Endothelial cell of umbilical vein (primary cell): ENCODE measurements at regions not wholly inside any gene's neighbourhood (a gene's known extent, or its start where the extent isn't known, plus 50 kb on each side); places are given as distances from the start of the nearest gene placed in this dataset.

ENCODE experiments used
- BruUV-seq: library from RNA; stranded (reverse); fragments of 400-500 nt; replicated peaks from 2 replicates; lab custom pipeline; 2021; lab: Mats Ljungman, UMichigan
- CTCF ChIA-PET: fragments of 300-600, 350-600 bp; sonication (Branson Sonifier 250); formaldehyde crosslinking; loops from one replicate; lab custom pipeline; 2021; ENCODE audit warnings: antibody characterized with exemption, inconsistent platforms; lab: Charles Lee
- POLR2A ChIA-PET: fragments of 300-600, 350-600 bp; sonication (Branson Sonifier 250); formaldehyde crosslinking; loops from one replicate; lab custom pipeline; 2021; ENCODE audit warnings: antibody characterized with exemption, inconsistent platforms; lab: Charles Lee
- DNase-seq: peaks from one replicate; pipeline ENCODE4 v3.0.0-alpha.2; 2011; ENCODE audit warnings: low read depth, low spot score
- FAIRE-seq: peaks from 2 replicates; lab custom pipeline; 2011; peaks lifted over from hg19 to GRCh38; lab: Jason Lieb, UNC
- H2AFZ ChIP-seq: 2 replicates; pipeline ENCODE4 v1.6.0; 2012; ENCODE audit warnings: low read depth, low read length, control low read depth, inconsistent platforms
- H3K27ac ChIP-seq: 2 replicates; pipeline ENCODE4 v1.5.1; 2011; ENCODE audit warnings: low read depth, mild to moderate bottlenecking, control low read depth, low read length, moderate library complexity; ENCODE audit not compliant: insufficient read depth
- H3K27me3 ChIP-seq, 2 experiments: 2 replicates each; pipeline versions ENCODE4 v1.6.0 to v1.6.1; 2011; ENCODE audit warnings: low read length in 2 of 2, mixed read lengths in 1 of 2; ENCODE audit not compliant: control insufficient read depth in 2 of 2, insufficient read depth in 2 of 2
- H3K36me3 ChIP-seq, 2 experiments: 2 replicates in 1 of 2; 3 replicates in 1 of 2; pipeline ENCODE4 v1.5.1; 2011; ENCODE audit warnings: low read length in 2 of 2, mild to moderate bottlenecking in 1 of 2, moderate library complexity in 1 of 2; ENCODE audit not compliant: control insufficient read depth in 2 of 2, insufficient read depth in 2 of 2; ENCODE audit errors: extremely low read depth in 1 of 2
- H3K4me1 ChIP-seq: 3 replicates; pipeline ENCODE4 v1.5.1; 2011; ENCODE audit warnings: mild to moderate bottlenecking, low read length; ENCODE audit not compliant: control insufficient read depth, insufficient read depth; ENCODE audit errors: extremely low read depth
- H3K4me2 ChIP-seq: 2 replicates; pipeline ENCODE4 v1.6.1; 2011; ENCODE audit warnings: low read length, control low read depth, mixed read lengths; ENCODE audit not compliant: insufficient read depth
- H3K4me3 ChIP-seq, 3 experiments: fragments of 200-600 bp in 1 of 3; sonication (generic), shearing (Covaris generic) in 1 of 3; replicated peaks in 1 of 3; 2 replicates each; pipeline ENCODE4 v1.5.1; 2011 to 2016; ENCODE audit warnings: control low read depth in 3 of 3, low read length in 3 of 3, mild to moderate bottlenecking in 2 of 3, inconsistent platforms in 1 of 3, low read depth in 1 of 3, moderate library complexity in 1 of 3; ENCODE audit not compliant: insufficient read depth in 1 of 3
- H3K79me2 ChIP-seq: 2 replicates; pipeline ENCODE4 v1.6.0; 2012; ENCODE audit warnings: low read length, inconsistent platforms; ENCODE audit not compliant: control insufficient read depth, insufficient read depth
- H3K9ac ChIP-seq: replicated peaks from 2 replicates; pipeline ENCODE3; 2011; ENCODE audit warnings: low read length, control low read depth; ENCODE audit not compliant: insufficient read depth; ENCODE audit errors: extremely low read depth
- H3K9me1 ChIP-seq: replicated peaks from 3 replicates; pipeline ENCODE4 v1.6.0; 2011; ENCODE audit warnings: mild to moderate bottlenecking, low read length; ENCODE audit not compliant: control insufficient read depth, insufficient read depth; ENCODE audit errors: extremely low read depth
- H3K9me3 ChIP-seq: replicated peaks from 2 replicates; pipeline ENCODE4 v1.5.1; 2012; ENCODE audit warnings: low read length, inconsistent platforms; ENCODE audit not compliant: control insufficient read depth, insufficient read depth
- H4K20me1 ChIP-seq: replicated peaks from 2 replicates; pipeline ENCODE3; 2011; ENCODE audit warnings: mild to moderate bottlenecking, low read length; ENCODE audit not compliant: control insufficient read depth, insufficient read depth; ENCODE audit errors: extremely low read depth
- CTCF ChIP-seq, 2 donors: IDR thresholded peaks; 1 replicate in 1 of 2; 2 replicates in 1 of 2; pipeline ENCODE4 v1.5.1; 2011; ENCODE audit warnings: low read length in 2 of 2, mild to moderate bottlenecking in 2 of 2, moderate library complexity in 2 of 2, control low read depth in 1 of 2, inconsistent platforms in 1 of 2, low read depth in 1 of 2; ENCODE audit not compliant: insufficient read depth in 1 of 2; ENCODE audit errors: extremely low read depth in 1 of 2
- EZH2 ChIP-seq: IDR thresholded peaks from 2 replicates; pipeline ENCODE4 v1.6.1; 2012; ENCODE audit warnings: borderline replicate concordance, low read depth, mild to moderate bottlenecking, moderate library complexity, low read length, inconsistent platforms; ENCODE audit not compliant: severe bottlenecking
- FOS ChIP-seq: IDR thresholded peaks from 2 replicates; pipeline ENCODE4 v1.6.1; 2011; ENCODE audit warnings: mild to moderate bottlenecking, low read length, moderate library complexity, borderline replicate concordance; ENCODE audit not compliant: insufficient read depth
- GATA2 ChIP-seq: IDR thresholded peaks from 2 replicates; pipeline ENCODE4 v1.7.0; 2011; ENCODE audit warnings: low read depth, mild to moderate bottlenecking, moderate library complexity, mixed read lengths, low read length; ENCODE audit not compliant: insufficient read length, insufficient read depth
- JUN ChIP-seq: IDR thresholded peaks from 2 replicates; pipeline ENCODE4 v1.6.1; 2011; ENCODE audit warnings: borderline replicate concordance, low read depth; ENCODE audit not compliant: insufficient read length, insufficient read depth
- MAX ChIP-seq: IDR thresholded peaks from 2 replicates; pipeline ENCODE4 v1.6.1; 2011; ENCODE audit not compliant: insufficient read depth, insufficient read length
- MYC ChIP-seq: IDR thresholded peaks from one replicate; pipeline ENCODE4 v1.6.1; 2011; ENCODE audit warnings: mild to moderate bottlenecking, low read depth, low read length
- POLR2A ChIP-seq: IDR thresholded peaks from 2 replicates; pipeline ENCODE4 v1.6.1; 2012; ENCODE audit warnings: low read depth, mild to moderate bottlenecking, control low read depth, low read length
- POLR2AphosphoS5 ChIP-seq: IDR thresholded peaks from 2 replicates; pipeline ENCODE4 v1.6.1; 2012; ENCODE audit warnings: low read depth, mild to moderate bottlenecking, control low read depth, low read length, moderate library complexity; ENCODE audit not compliant: insufficient read depth
- dilution Hi-C: fragments of 300-500 bp; cut with MboI; formaldehyde crosslinking; loops from one replicate; pipeline ENCODE4 v1.15.0; 2019; ENCODE audit warnings: low sequenced_read_pairs; ENCODE audit not compliant: extremely low pct_ligation_motif_present
- intact Hi-C: fragments of 100-400 bp; cut with micrococcal nuclease; formaldehyde crosslinking; loops from one replicate; pipeline ENCODE4 v1.10.0; 2022

- intact Hi-C loops = no loop called here
- no TSS peak for BruUV-seq
These were observed 393.5 kb downstream of the BRINP1 start for GRCh38 chr9:118975736-118976135.

GRCh38 chr9:118976160-118976559 lies 393.1 kb downstream of the BRINP1 start:
- ChIA-PET POLR2A (no interaction called here), CTCF (no interaction called here)
- Histone ChIP-seq H3K4me2 (no peak overlapping the region), H3K9me1 (no peaks in the 10 kb centered on the region), H3K4me3 (no peak overlapping the region), H3K36me3 (no peaks in the 10 kb centered on the region), H3K27me3 (no peaks in the 10 kb centered on the region), H3K9me3 (no peaks in the 10 kb centered on the region), H2AFZ (no peak overlapping the region), H4K20me1 (no peaks in the 10 kb centered on the region), H3K27ac (no peak overlapping the region), H3K9ac (no peak overlapping the region), H3K4me1 (no peaks in the 10 kb centered on the region), H3K79me2 (no peaks in the 10 kb centered on the region)
- TF ChIP-seq CTCF (IDR thresholded peaks at IDR 0.05; ENCODE audit: extremely low read depth in 1 of 2, insufficient read depth in 1 of 2, low read depth in 1 of 2, low read length in 2 of 2) (no peak), POLR2A (no peak), JUN (no peak), GATA2 (no peak)
- intact Hi-C loops (no loop called here), dilution Hi-C loops (no loop called here)
- FAIRE-seq (no peak), DNase-seq (no peak)
- no TSS peak for BruUV-seq

More at GRCh38 chr9:118975736-118976135, 393.5 kb downstream of the BRINP1 start:
- Histone ChIP-seq H3K4me2 (no peak overlapping the region), H3K27ac (no peak overlapping the region), H3K9me3 (no peaks in the 10 kb centered on the region), H3K4me1 (no peaks in the 10 kb centered on the region), H3K36me3 (no peaks in the 10 kb centered on the region), H2AFZ (no peak overlapping the region), H3K4me3 (no peak overlapping the region), H3K9ac (no peak overlapping the region), H3K27me3 (no peaks in the 10 kb centered on the region), H4K20me1 (no peaks in the 10 kb centered on the region), H3K9me1 (no peaks in the 10 kb centered on the region), H3K79me2 (no peaks in the 10 kb centered on the region)
- TF ChIP-seq POLR2AphosphoS5 (no peak), GATA2 (no peak), MYC (no peak), JUN (no peak), EZH2 (no peak), POLR2A (no peak), MAX (no peak), FOS (no peak)
- DNase-seq (no peak), FAIRE-seq (no peak)
- POLR2A ChIA-PET = no interaction called here
- CTCF ChIA-PET = no interaction called here
- dilution Hi-C loops = no loop called here
